Astrocyte (in vitro differentiated cells and primary cell): ENCODE measurements at regions not wholly inside any gene's neighbourhood (a gene's known extent, or its start where the extent isn't known, plus 50 kb on each side); places are given as distances from the start of the nearest gene placed in this dataset.

Experiments used
- EZH2 ChIP-seq: IDR thresholded peaks from 2 replicates; pipeline ENCODE4 v1.6.1; 2012; ENCODE audit warnings: mild to moderate bottlenecking, low read length, inconsistent platforms; ENCODE audit not compliant: insufficient read depth
- TF ChIP-seq, protein P1 (sequence below): IDR thresholded peaks from 2 replicates; pipeline ENCODE4 v1.5.1; 2011; ENCODE audit warnings: low read depth, mild to moderate bottlenecking, inconsistent platforms, low read length, moderate library complexity; ENCODE audit not compliant: insufficient read depth

DNA sequence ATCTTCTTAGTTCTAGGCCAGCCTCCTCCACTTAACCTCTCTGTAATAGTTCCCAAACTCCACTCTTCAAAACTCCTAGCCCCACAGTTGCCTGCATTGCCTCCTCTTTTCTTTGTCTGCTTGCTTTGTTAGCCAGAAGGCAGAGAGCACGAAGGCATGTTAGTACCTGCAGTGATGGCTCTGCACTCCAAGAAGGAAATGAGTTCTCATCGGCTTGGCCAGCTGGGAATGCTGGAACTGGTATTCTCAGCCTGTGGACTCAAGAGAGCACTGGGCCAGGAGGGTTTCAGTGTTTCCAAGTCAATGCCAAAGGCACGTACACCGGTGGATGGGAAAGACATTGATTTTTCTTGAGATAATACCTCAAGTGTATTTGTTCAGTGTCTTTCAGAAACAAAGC, 66.3 kb upstream of the HABP2 start:
- TF ChIP-seq, protein P1, sequence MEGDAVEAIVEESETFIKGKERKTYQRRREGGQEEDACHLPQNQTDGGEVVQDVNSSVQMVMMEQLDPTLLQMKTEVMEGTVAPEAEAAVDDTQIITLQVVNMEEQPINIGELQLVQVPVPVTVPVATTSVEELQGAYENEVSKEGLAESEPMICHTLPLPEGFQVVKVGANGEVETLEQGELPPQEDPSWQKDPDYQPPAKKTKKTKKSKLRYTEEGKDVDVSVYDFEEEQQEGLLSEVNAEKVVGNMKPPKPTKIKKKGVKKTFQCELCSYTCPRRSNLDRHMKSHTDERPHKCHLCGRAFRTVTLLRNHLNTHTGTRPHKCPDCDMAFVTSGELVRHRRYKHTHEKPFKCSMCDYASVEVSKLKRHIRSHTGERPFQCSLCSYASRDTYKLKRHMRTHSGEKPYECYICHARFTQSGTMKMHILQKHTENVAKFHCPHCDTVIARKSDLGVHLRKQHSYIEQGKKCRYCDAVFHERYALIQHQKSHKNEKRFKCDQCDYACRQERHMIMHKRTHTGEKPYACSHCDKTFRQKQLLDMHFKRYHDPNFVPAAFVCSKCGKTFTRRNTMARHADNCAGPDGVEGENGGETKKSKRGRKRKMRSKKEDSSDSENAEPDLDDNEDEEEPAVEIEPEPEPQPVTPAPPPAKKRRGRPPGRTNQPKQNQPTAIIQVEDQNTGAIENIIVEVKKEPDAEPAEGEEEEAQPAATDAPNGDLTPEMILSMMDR, result no peak
- TF ChIP-seq EZH2, result no peak
